ENCODE measurements at regions not wholly inside any gene's neighbourhood (a gene's known extent, or its start where the extent isn't known, plus 50 kb on each side); places are given as distances from the start of the nearest gene placed in this dataset.

DNA sequence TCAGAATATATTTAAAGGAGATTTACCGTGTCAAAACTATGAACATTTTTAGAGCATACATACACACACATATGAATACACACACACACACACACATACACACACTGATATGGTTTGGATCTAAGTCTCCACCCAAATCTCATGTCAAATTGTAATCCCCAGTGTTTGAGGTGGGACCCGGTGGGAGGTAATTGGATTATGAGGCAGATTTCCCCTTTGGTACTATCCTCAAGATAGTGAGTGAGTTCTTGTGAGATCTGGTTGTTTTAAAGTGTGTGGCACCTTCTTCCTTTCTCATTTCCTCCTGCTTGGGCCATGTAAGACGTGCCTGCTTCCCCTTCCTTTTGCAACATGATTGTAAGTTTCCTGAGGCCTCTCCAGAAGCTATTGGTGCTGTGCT is 515.0 kb upstream of the ZMIZ1 start:
- DNase-seq (ENCODE audit: extremely low read depth, low read depth) = no peak
- no peak overlapping the region for H3K4me3 ChIP-seq (replicated peaks; ENCODE audit: low read depth, low read length)
- TF ChIP-seq, protein P1, sequence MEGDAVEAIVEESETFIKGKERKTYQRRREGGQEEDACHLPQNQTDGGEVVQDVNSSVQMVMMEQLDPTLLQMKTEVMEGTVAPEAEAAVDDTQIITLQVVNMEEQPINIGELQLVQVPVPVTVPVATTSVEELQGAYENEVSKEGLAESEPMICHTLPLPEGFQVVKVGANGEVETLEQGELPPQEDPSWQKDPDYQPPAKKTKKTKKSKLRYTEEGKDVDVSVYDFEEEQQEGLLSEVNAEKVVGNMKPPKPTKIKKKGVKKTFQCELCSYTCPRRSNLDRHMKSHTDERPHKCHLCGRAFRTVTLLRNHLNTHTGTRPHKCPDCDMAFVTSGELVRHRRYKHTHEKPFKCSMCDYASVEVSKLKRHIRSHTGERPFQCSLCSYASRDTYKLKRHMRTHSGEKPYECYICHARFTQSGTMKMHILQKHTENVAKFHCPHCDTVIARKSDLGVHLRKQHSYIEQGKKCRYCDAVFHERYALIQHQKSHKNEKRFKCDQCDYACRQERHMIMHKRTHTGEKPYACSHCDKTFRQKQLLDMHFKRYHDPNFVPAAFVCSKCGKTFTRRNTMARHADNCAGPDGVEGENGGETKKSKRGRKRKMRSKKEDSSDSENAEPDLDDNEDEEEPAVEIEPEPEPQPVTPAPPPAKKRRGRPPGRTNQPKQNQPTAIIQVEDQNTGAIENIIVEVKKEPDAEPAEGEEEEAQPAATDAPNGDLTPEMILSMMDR (IDR thresholded peaks at IDR 0.05; ENCODE audit: low read depth, low read length, missing control alignments) = no peak

DNA sequence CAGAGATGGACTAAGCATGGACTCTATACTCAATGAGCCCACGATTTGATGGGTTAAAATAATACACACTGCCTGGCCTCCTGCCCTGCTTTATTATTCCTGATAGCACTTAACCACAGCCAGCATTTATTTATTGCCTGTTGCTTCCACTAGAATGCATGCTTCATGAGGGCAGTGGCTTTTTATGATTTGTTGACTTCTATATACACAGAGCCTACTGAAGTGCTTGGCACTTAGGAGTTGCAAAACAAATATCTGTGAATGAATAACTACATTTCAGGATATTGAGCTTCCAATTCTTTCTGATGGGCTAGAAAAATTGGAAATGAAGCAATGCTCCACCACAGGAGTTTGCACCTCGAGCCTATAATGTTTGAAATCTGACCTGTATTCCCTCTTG is 513.6 kb upstream of the ZMIZ1 start:
- H3K4me3 ChIP-seq (replicated peaks; ENCODE audit: low read depth, low read length) = no peak overlapping the region
- no peak for DNase-seq (ENCODE audit: extremely low read depth, low read depth)
- TF ChIP-seq, protein P1 (IDR thresholded peaks at IDR 0.05; ENCODE audit: low read depth, low read length, missing control alignments) = no peak

DNA sequence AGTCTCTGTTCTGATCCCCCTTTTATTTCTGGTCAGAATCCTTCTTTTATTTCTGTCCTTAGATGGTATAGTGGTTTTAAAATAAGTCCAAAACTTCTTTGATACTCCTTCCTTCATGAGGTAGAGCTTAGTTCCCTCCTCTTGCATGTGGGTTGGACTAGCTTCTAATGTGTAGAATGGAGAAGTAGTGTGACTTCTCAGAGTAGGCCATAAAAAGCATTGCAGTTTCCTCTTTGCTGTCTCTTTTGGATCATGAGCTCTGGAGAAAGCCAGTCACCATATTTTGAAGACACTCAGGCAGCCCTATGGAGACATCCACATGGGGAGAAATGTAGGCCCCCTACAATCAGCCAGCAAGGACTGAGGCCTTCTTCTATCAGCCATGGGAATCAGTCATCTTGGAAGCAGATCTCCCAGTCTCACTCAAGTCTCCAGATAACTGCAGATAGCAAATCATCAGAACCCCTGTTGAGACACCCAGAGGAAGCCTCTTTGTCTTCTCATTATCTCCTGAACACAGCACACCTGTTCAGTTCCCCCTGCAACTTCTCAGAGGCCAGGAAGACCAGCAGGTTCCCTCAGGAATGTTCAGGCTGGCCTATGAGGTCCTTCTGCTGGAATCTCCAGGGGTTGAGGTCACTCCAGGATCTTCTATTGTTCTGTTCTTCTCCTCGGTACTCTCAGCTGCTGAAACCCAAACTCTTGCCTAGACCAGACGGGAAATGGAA is 511.9 kb upstream of the ZMIZ1 start:
- TF ChIP-seq, protein P1 (IDR thresholded peaks at IDR 0.05; ENCODE audit: low read depth, low read length, missing control alignments) = no peak
- no peak overlapping the region for H3K4me3 ChIP-seq (replicated peaks; ENCODE audit: low read depth, low read length)

DNA sequence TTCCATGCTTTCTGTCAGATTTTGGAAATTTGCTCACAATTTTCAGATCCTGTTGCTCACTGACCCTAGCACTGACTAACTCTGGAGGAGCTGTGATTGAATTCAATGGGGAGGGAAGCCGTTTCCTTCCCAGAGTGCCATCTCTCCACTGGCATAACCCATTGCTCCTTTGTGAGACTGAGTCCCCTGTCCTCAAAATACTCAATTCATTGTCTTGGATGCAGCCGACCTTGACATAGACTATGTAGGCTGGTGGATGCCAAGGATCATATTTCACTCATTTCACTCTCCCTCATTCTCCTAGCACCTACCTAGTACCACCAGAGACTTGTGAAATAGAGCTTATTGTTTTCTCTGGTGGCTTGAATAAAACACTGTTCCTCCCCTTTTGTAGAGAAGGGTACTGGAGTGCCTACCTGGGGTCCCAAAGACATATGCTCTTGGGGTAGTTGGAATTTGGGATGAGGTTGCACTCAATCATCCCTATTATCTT is 511.3 kb upstream of the ZMIZ1 start:
- H3K4me3 ChIP-seq (replicated peaks; ENCODE audit: low read depth, low read length) = no peak overlapping the region
- DNase-seq (ENCODE audit: extremely low read depth, low read depth) = no peak
- TF ChIP-seq, protein P1 (IDR thresholded peaks at IDR 0.05; ENCODE audit: low read depth, low read length, missing control alignments) = no peak

More for the DNA sequence above, 511.9 kb upstream of the ZMIZ1 start:
- no peak for DNase-seq (ENCODE audit: extremely low read depth, low read depth)

DNA sequence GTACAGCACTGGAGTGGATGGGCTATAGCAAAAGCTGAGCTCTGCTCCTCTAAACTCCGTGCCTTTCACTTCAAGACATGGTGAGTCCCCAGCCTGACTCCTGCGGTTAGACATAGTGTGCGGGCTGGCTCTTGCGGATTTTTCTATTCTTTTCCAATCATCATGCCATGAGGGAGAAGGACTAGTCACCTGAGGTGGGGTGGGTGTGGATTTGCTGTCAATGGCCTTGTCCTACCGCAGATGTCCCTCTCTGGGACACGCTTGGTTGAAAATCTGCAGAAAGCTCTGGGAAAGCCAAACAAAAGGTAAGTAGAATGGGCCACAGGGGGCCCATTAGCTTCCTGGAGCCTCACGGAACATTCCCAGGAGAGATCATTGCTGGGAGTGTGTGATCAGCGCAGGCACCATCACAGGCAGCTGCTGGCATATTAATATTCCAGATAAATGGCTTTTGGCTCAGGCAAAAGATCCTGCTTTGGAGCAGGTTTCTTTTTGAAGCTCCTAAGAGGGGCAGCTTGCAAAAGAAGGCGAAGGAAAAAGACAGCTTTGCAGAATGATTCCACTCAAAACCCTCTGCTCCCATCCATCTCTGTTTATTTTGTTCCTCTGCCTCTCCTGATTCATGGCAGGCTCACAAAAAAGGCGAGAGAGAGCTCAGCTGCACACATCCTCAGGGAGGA is 509.0 kb upstream of the ZMIZ1 start:
- DNase-seq (ENCODE audit: extremely low read depth, low read depth) = no peak
- H3K4me3 ChIP-seq (replicated peaks; ENCODE audit: low read depth, low read length) = no peak overlapping the region
- TF ChIP-seq, protein P1 (IDR thresholded peaks at IDR 0.05; ENCODE audit: low read depth, low read length, missing control alignments) = no peak

DNA sequence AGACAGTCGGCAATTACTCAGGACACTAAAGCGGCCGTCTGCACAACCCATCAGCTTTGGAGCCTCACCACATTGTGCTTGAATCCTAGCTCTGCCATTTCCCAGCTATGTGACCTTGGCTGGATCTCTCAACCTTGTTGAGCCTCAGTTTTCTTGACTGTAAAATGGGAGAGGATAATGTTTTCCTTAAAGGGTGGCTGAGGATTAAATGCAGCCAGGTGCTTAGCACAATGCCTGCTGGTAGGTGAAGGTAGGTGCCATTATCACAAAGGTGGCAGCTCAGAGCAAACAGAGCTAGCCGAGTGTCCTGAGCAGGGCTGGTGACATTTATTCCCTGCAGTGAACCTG is 508.5 kb upstream of the ZMIZ1 start:
- TF ChIP-seq, protein P1 (IDR thresholded peaks at IDR 0.05; ENCODE audit: low read depth, low read length, missing control alignments) = no peak
- no peak for DNase-seq (ENCODE audit: extremely low read depth, low read depth)
- H3K4me3 ChIP-seq (replicated peaks; ENCODE audit: low read depth, low read length) = no peak overlapping the region
